ENCODE measurements at regions not wholly inside any gene's neighbourhood (a gene's known extent, or its start where the extent isn't known, plus 50 kb on each side); places are given as distances from the start of the nearest gene placed in this dataset.

GRCh38 chr5:164679461-164679860 lies 1174.0 kb downstream of the MAT2B start:
- Histone ChIP-seq H3K9me3 (ENCODE audit: low read depth) (no peaks in the 10 kb centered on the region), H3K27ac (no peak overlapping the region), H3K4me3 (no peak overlapping the region), H3K4me1 (ENCODE audit: low read depth) (no peaks in the 10 kb centered on the region), H3K36me3 (no peaks in the 10 kb centered on the region), H3K27me3 (no peaks in the 10 kb centered on the region)
- TF ChIP-seq, protein P1, sequence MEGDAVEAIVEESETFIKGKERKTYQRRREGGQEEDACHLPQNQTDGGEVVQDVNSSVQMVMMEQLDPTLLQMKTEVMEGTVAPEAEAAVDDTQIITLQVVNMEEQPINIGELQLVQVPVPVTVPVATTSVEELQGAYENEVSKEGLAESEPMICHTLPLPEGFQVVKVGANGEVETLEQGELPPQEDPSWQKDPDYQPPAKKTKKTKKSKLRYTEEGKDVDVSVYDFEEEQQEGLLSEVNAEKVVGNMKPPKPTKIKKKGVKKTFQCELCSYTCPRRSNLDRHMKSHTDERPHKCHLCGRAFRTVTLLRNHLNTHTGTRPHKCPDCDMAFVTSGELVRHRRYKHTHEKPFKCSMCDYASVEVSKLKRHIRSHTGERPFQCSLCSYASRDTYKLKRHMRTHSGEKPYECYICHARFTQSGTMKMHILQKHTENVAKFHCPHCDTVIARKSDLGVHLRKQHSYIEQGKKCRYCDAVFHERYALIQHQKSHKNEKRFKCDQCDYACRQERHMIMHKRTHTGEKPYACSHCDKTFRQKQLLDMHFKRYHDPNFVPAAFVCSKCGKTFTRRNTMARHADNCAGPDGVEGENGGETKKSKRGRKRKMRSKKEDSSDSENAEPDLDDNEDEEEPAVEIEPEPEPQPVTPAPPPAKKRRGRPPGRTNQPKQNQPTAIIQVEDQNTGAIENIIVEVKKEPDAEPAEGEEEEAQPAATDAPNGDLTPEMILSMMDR (IDR thresholded peaks at IDR 0.05; ENCODE audit: low read depth, low read length), result no peak
- no peak for DNase-seq (ENCODE audit: low read depth in 1 of 2, low spot score in 1 of 2)

DNA sequence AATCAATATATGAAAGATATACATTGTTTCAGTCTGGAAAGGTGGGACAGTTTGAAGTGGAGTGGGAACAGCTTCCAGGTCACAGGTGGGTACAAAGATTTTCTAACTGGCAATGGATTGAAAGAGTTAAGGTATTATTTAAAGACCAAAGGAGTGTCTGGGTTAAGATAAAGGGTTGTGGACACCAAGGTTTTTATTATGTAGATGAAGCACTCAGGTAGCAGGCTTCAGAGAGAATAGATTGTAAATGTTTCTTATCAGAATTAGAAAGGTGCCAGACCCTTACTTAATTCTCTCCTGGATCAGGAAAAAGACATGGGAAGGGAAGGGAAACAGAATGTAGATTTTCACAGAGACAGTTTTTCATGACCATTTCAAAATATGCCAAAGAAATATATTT lies 1174.8 kb downstream of the MAT2B start:
- Histone ChIP-seq H3K36me3 (no peaks in the 10 kb centered on the region), H3K9me3 (ENCODE audit: low read depth) (no peaks in the 10 kb centered on the region), H3K27ac (no peak overlapping the region), H3K4me3 (no peak overlapping the region), H3K4me1 (ENCODE audit: low read depth) (no peaks in the 10 kb centered on the region), H3K27me3 (no peaks in the 10 kb centered on the region)
- DNase-seq (ENCODE audit: low read depth in 1 of 2, low spot score in 1 of 2), result no peak
- TF ChIP-seq, protein P1 (IDR thresholded peaks at IDR 0.05; ENCODE audit: low read depth, low read length), result no peak

GRCh38 chr5:164680812-164681520 lies 1175.5 kb downstream of the MAT2B start:
- DNase-seq (ENCODE audit: low read depth in 1 of 2, low spot score in 1 of 2), result no peak
- TF ChIP-seq, protein P1 (IDR thresholded peaks at IDR 0.05; ENCODE audit: low read depth, low read length), result no peak
- Histone ChIP-seq H3K36me3 (no peaks in the 10 kb centered on the region), H3K9me3 (ENCODE audit: low read depth) (no peaks in the 10 kb centered on the region), H3K4me3 (no peak overlapping the region), H3K27ac (no peak overlapping the region), H3K27me3 (no peaks in the 10 kb centered on the region), H3K4me1 (ENCODE audit: low read depth) (no peaks in the 10 kb centered on the region)

DNA sequence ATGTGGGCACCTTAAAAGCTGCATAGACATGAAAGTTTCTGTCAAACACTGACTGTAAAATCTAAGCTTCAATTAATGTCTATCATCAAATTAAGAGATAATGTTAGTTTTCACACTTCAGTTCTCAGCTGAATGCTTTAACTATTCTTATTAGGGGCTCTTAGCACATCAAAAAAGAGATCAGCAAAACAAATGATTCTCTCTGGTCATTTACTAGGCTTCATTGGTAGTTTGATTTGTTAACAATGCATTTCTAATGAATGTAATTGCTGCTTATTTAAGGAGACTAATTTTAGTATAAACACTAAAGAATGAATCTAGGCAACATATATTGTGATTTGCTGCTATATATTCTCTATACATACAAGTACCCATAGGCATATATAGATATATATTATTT lies 1182.0 kb downstream of the MAT2B start:
- no peak overlapping the region for H3K4me3 ChIP-seq
- no peaks in the 10 kb centered on the region for H3K4me1 ChIP-seq (ENCODE audit: low read depth)
- no peaks in the 10 kb centered on the region for H3K27me3 ChIP-seq
- H3K9me3 ChIP-seq (ENCODE audit: low read depth), result no peaks in the 10 kb centered on the region
- TF ChIP-seq, protein P1 (IDR thresholded peaks at IDR 0.05; ENCODE audit: low read depth, low read length), result no peak
- H3K27ac ChIP-seq, result no peak overlapping the region
- H3K36me3 ChIP-seq, result no peaks in the 10 kb centered on the region
- no peak for DNase-seq (ENCODE audit: low read depth in 1 of 2, low spot score in 1 of 2)

- no peaks in the 10 kb centered on the region for H3K9me3 ChIP-seq (ENCODE audit: low read depth)
Observed at GRCh38 chr5:164688437-164688836, 1183.0 kb downstream of the MAT2B start.

More at GRCh38 chr5:164688437-164688836, 1183.0 kb downstream of the MAT2B start:
- Histone ChIP-seq H3K4me1 (ENCODE audit: low read depth) (no peaks in the 10 kb centered on the region), H3K36me3 (no peaks in the 10 kb centered on the region), H3K27me3 (no peaks in the 10 kb centered on the region), H3K4me3 (no peak overlapping the region), H3K27ac (no peak overlapping the region)
- no peak for DNase-seq (ENCODE audit: low read depth in 1 of 2, low spot score in 1 of 2)
- TF ChIP-seq, protein P1 (IDR thresholded peaks at IDR 0.05; ENCODE audit: low read depth, low read length), result no peak

Data from cardiac muscle cell (in vitro differentiated cells and primary cell).